HEK293 (cell line): ENCODE measurements at regions not wholly inside any gene's neighbourhood (a gene's known extent, or its start where the extent isn't known, plus 50 kb on each side); places are given as distances from the start of the nearest gene placed in this dataset.

Source experiments
- CTCF ChIP-seq: fragments of 450-650 bp; formaldehyde crosslinking; IDR thresholded peaks from 2 replicates; pipeline ENCODE4 v1.5.1; 2016; ENCODE audit warnings: missing biosample characterization, missing genetic modification characterization
- HOXA7 ChIP-seq: sonication (generic); formaldehyde crosslinking; IDR thresholded peaks from 2 replicates; pipeline ENCODE4 v1.8.1; 2022; ENCODE audit warnings: missing genetic modification reagents, borderline replicate concordance
- TCF7L2 ChIP-seq: IDR thresholded peaks from 2 replicates; pipeline ENCODE4 v1.6.1; 2011; ENCODE audit warnings: low read depth, mild to moderate bottlenecking, inconsistent platforms, low read length, moderate library complexity, borderline replicate concordance
- ZNF488 ChIP-seq: fragments of 450-650 bp; formaldehyde crosslinking; IDR thresholded peaks from 2 replicates; pipeline ENCODE4 v1.5.1; 2016; ENCODE audit warnings: missing biosample characterization, missing genetic modification characterization
- ZNF626 ChIP-seq: fragments of 450-650 bp; sonication (Bioruptor Pico); formaldehyde crosslinking; IDR thresholded peaks from 2 replicates; pipeline ENCODE4 v1.5.1; 2018; ENCODE audit warnings: missing biosample characterization, missing genetic modification characterization, inconsistent platforms
- ZNF645 ChIP-seq: fragments of 450-650 bp; formaldehyde crosslinking; IDR thresholded peaks from 2 replicates; pipeline ENCODE4; 2016; ENCODE audit warnings: missing biosample characterization, missing genetic modification characterization

GRCh38 chr2:160687629-160688028, 194.0 kb upstream of the RBMS1 start:
- TF ChIP-seq TCF7L2 (no peak), HOXA7 (no peak), ZNF645 (tag by site-specific recombination) (no peak), CTCF (tag by site-specific recombination) (no peak), ZNF488 (tag by site-specific recombination) (no peak), ZNF626 (tag by site-specific recombination) (no peak)
